HCT116 (cell line): ENCODE measurements at regions not wholly inside any gene's neighbourhood (a gene's known extent, or its start where the extent isn't known, plus 50 kb on each side); places are given as distances from the start of the nearest gene placed in this dataset.

Experiments
- ATAC-seq: fragments of 200-7000 bp; cut with Tn5 transposase; 2 replicates; pipeline ENCODE4 v1.9.1; 2020; ENCODE audit warnings: mild to moderate bottlenecking, moderate library complexity
- BruUV-seq: library from RNA; stranded (reverse); fragments of 400-500 nt; replicated peaks from 2 replicates; lab custom pipeline; 2021; lab: Mats Ljungman, UMichigan
- CTCF ChIA-PET: fragments of 300-600 bp; sonication (Branson Sonifier 250); formaldehyde crosslinking; loops from one replicate; lab custom pipeline; 2021; ENCODE audit warnings: antibody characterized with exemption; lab: Charles Lee
- POLR2A ChIA-PET: fragments of 300-600, 350-600 bp; sonication (Branson Sonifier 250); formaldehyde crosslinking; loops from one replicate; lab custom pipeline; 2021; ENCODE audit warnings: antibody characterized with exemption; lab: Charles Lee
- RAD21 ChIA-PET, 2 experiments: fragments of 300-600 bp; sonication (Branson Sonifier 250); formaldehyde crosslinking; loops; one replicate each; lab custom pipeline; 2023; ENCODE audit warnings: low total read pairs in 2 of 2; ENCODE audit not compliant: uncharacterized antibody in 2 of 2, unreplicated experiment in 2 of 2, low non-redundant PET in 1 of 2; lab: Charles Lee
- DNase-seq: peaks from one replicate; pipeline ENCODE4 v3.0.0-alpha.2; 2010; ENCODE audit warnings: low read depth, low spot score
- H2AFZ ChIP-seq: fragments of 200-600 bp; shearing (Covaris generic), sonication (generic); 2 replicates; pipeline ENCODE4 v1.6.1; 2017; ENCODE audit warnings: low read depth, mixed run types, mixed read lengths, antibody characterized with exemption, low read length; ENCODE audit not compliant: poor library complexity, severe bottlenecking
- H3K27ac ChIP-seq: 2 replicates; pipeline ENCODE4 v1.5.1; 2012; ENCODE audit warnings: low read depth, low read length
- H3K27me3 ChIP-seq: fragments of 200-600 bp; sonication (generic); 2 replicates; pipeline ENCODE4 v1.6.1; 2016; ENCODE audit warnings: mixed run types, low read length, mixed read lengths; ENCODE audit not compliant: insufficient read depth
- H3K36me3 ChIP-seq, 2 experiments: fragments of 200-500 bp in 1 of 2; fragments of 200-600 bp in 1 of 2; sonication (Bioruptor generic) in 1 of 2; sonication (generic) in 1 of 2; 2 replicates each; pipeline versions ENCODE4 v1.5.1 to v1.6.1; 2014 to 2016; ENCODE audit warnings: low read length in 2 of 2, inconsistent platforms in 1 of 2, mixed read lengths in 1 of 2, mixed run types in 1 of 2; ENCODE audit not compliant: insufficient read depth in 2 of 2, control insufficient read depth in 1 of 2
- H3K4me1 ChIP-seq, 2 experiments: fragments of 200-600 bp in 1 of 2; sonication (generic) in 1 of 2; 2 replicates each; pipeline versions ENCODE4 v1.5.1 to v1.6.1; 2012 to 2017; ENCODE audit warnings: low read length in 2 of 2, inconsistent platforms in 1 of 2, mild to moderate bottlenecking in 1 of 2, mixed read lengths in 1 of 2, mixed run types in 1 of 2, moderate library complexity in 1 of 2; ENCODE audit not compliant: insufficient read depth in 2 of 2, control insufficient read depth in 1 of 2
- H3K4me2 ChIP-seq: fragments of 200-600 bp; sonication (generic); 2 replicates; pipeline ENCODE4 v1.6.1; 2017; ENCODE audit warnings: mixed run types, low read length, mixed read lengths
- H3K4me3 ChIP-seq, 2 experiments: fragments of 200-600 bp in 1 of 2; sonication (generic) in 1 of 2; replicated peaks in 1 of 2; 2 replicates each; pipeline ENCODE4 v1.5.1; 2011 to 2016; ENCODE audit warnings: low read length in 2 of 2, control low read depth in 1 of 2, low read depth in 1 of 2, mild to moderate bottlenecking in 1 of 2, mixed read lengths in 1 of 2, mixed run types in 1 of 2
- H3K79me2 ChIP-seq: fragments of 200-600 bp; sonication (generic); 2 replicates; pipeline ENCODE4 v1.6.1; 2017; ENCODE audit warnings: mild to moderate bottlenecking, mixed run types, low read length, moderate library complexity, mixed read lengths; ENCODE audit not compliant: insufficient read depth
- H3K9ac ChIP-seq: fragments of 200-600 bp; sonication (generic); 2 replicates; pipeline ENCODE4 v1.6.1; 2016; ENCODE audit warnings: low read length, mixed read lengths
- H3K9me2 ChIP-seq: fragments of 200-600 bp; sonication (generic), shearing (Covaris generic); 2 replicates; pipeline ENCODE4 v1.6.1; 2017; ENCODE audit warnings: mixed run types, mild to moderate bottlenecking, moderate library complexity; ENCODE audit not compliant: insufficient read depth
- H3K9me3 ChIP-seq, 2 experiments: fragments of 200-500 bp in 1 of 2; fragments of 200-600 bp in 1 of 2; sonication (Bioruptor generic) in 1 of 2; sonication (generic) in 1 of 2; 2 replicates each; pipeline ENCODE4 v1.6.1; 2014 to 2017; ENCODE audit warnings: low read length in 2 of 2, mixed read lengths in 2 of 2, inconsistent platforms in 1 of 2, low read depth in 1 of 2, mild to moderate bottlenecking in 1 of 2, mixed run types in 1 of 2, moderate library complexity in 1 of 2; ENCODE audit not compliant: control insufficient read depth in 1 of 2, insufficient read depth in 1 of 2
- H4K20me1 ChIP-seq: fragments of 200-600 bp; sonication (generic), shearing (Covaris generic); 2 replicates; pipeline ENCODE4 v1.6.1; 2017; ENCODE audit warnings: mixed run types, mild to moderate bottlenecking, moderate library complexity; ENCODE audit not compliant: insufficient read depth
- CEBPB ChIP-seq: IDR thresholded peaks from 2 replicates; pipeline ENCODE4 v1.6.1; 2012; ENCODE audit warnings: low read depth
- ELF1 ChIP-seq: IDR thresholded peaks from 2 replicates; pipeline ENCODE4 v1.6.1; 2012; ENCODE audit warnings: low read depth, borderline replicate concordance
- EZH2 ChIP-seq: fragments of 200-600 bp; sonication (generic); IDR thresholded peaks from 2 replicates; pipeline ENCODE4 v1.6.1; 2017; ENCODE audit warnings: antibody characterized with exemption, mixed run types
- EZH2phosphoT487 ChIP-seq: fragments of 200-600 bp; IDR thresholded peaks from 2 replicates; pipeline ENCODE4 v1.6.1; 2018; ENCODE audit warnings: antibody characterized with exemption, borderline replicate concordance
- JUND ChIP-seq: IDR thresholded peaks from 2 replicates; pipeline ENCODE4 v1.6.1; 2012
- POLR2A ChIP-seq: IDR thresholded peaks from 2 replicates; pipeline ENCODE4 v1.7.0; 2011; ENCODE audit warnings: borderline replicate concordance; ENCODE audit not compliant: insufficient read depth, insufficient read length; ENCODE audit errors: extremely low read depth
- POLR2AphosphoS5 ChIP-seq: IDR thresholded peaks from 2 replicates; pipeline ENCODE4 v1.6.1; 2011; ENCODE audit warnings: mild to moderate bottlenecking, low read depth, low read length, moderate library complexity
- RAD21 ChIP-seq: IDR thresholded peaks from 2 replicates; pipeline ENCODE4 v1.6.1; 2012; ENCODE audit warnings: low read depth, mild to moderate bottlenecking
- SIN3A ChIP-seq: IDR thresholded peaks from 2 replicates; pipeline ENCODE4 v1.6.1; 2012; ENCODE audit warnings: low read depth
- SP1 ChIP-seq: IDR thresholded peaks from 2 replicates; pipeline ENCODE4 v1.6.1; 2012; ENCODE audit warnings: low read depth
- SRF ChIP-seq: IDR thresholded peaks from 2 replicates; pipeline ENCODE4 v1.6.1; 2012; ENCODE audit warnings: low read depth
- TCF7L2 ChIP-seq: IDR thresholded peaks from 2 replicates; pipeline ENCODE4 v1.7.0; 2011; ENCODE audit warnings: borderline replicate concordance, inconsistent platforms; ENCODE audit not compliant: insufficient read depth, insufficient read length; ENCODE audit errors: extremely low read depth
- ZFX ChIP-seq: fragments of 450-650 bp; IDR thresholded peaks from 2 replicates; pipeline ENCODE4 v1.6.1; 2017
- ZNF274 ChIP-seq: fragments of 200-500 bp; sonication (Bioruptor generic); IDR thresholded peaks from 2 replicates; pipeline ENCODE4 v1.6.1; 2014; ENCODE audit warnings: mild to moderate bottlenecking, low read depth, low read length, inconsistent platforms
- intact Hi-C: fragments of 100-400 bp; cut with micrococcal nuclease; formaldehyde crosslinking; loops from 2 replicates; pipeline ENCODE4 v1.10.0; 2022
- TF ChIP-seq, protein P1 (sequence below): IDR thresholded peaks from 2 replicates; pipeline ENCODE4 v1.6.1; 2012
- TF ChIP-seq, protein P2 (sequence below): IDR thresholded peaks from 2 replicates; pipeline ENCODE4 v1.6.1; 2011; ENCODE audit warnings: mild to moderate bottlenecking, low read length, moderate library complexity; ENCODE audit not compliant: insufficient replicate concordance; ENCODE audit errors: extremely low read depth
- TF ChIP-seq, protein P3 (sequence below): IDR thresholded peaks from 2 replicates; pipeline ENCODE4 v1.6.1; 2012
- TF ChIP-seq, protein P4 (sequence below): IDR thresholded peaks from 2 replicates; pipeline ENCODE4 v1.6.1; 2012; ENCODE audit warnings: low read depth
- TF ChIP-seq, protein P5 (sequence below), 3 experiments: fragments of 200-600 bp in 1 of 3; sonication (generic) in 1 of 3; IDR thresholded peaks in 2 of 3; conservative IDR thresholded peaks in 1 of 3; 2 replicates each; pipeline ENCODE4 v1.5.1; 2012 to 2017; ENCODE audit warnings: low read depth in 2 of 3, low read length in 2 of 3, antibody characterized with exemption in 1 of 3, borderline replicate concordance in 1 of 3, control low read depth in 1 of 3, mild to moderate bottlenecking in 1 of 3, mixed read lengths in 1 of 3, mixed run types in 1 of 3, moderate library complexity in 1 of 3; ENCODE audit not compliant: insufficient read depth in 1 of 3

DNA sequence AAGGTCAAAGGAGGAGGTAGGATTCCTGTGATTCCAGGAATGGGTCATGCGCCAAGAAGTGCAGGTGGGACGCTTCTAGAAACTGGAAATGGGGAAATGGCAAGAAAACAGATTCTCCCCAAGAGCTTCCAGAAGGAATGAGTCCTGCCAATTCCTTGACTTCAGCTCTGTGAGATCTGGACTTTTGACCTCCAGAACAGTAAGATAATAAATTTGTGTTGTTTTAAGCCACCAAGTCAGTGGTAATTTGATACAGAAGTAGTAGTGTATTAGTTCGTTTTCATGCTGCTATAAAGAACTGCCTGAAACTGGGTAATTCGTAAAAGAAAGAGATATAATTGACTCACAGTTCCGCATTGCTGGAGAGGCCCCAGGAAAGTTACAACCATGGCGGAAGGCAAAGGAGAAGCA lies 178.6 kb upstream of the GALNT17 start:
- no TSS peak for BruUV-seq
- Histone ChIP-seq H3K4me1 (no peaks in the 10 kb centered on the region), H3K27me3 (no peaks in the 10 kb centered on the region), H3K9me3 (peaks cover 3 to 8% of the 10 kb centered on the region in 2 experiments; a peak in 2 of 4 replicates), H3K4me3 (no peak overlapping the region), H4K20me1 (no peaks in the 10 kb centered on the region), H3K27ac (no peak overlapping the region), H2AFZ (no peak overlapping the region), H3K9me2 (no peaks in the 10 kb centered on the region), H3K4me2 (no peak overlapping the region), H3K36me3 (no peaks in the 10 kb centered on the region), H3K79me2 (no peaks in the 10 kb centered on the region), H3K9ac (no peak overlapping the region)
- no peak for DNase-seq
- RAD21 ChIA-PET, result no interaction called here
- CTCF ChIA-PET, result no interaction called here
- no peak for ATAC-seq
- TF ChIP-seq JUND, result no peak
- TF ChIP-seq EZH2phosphoT487, result no peak
- TF ChIP-seq EZH2, result no peak
- no peak for TF ChIP-seq SIN3A
- TF ChIP-seq TCF7L2, result no peak
- no peak for TF ChIP-seq SRF
- no peak for TF ChIP-seq ZNF274
- TF ChIP-seq, protein P1, sequence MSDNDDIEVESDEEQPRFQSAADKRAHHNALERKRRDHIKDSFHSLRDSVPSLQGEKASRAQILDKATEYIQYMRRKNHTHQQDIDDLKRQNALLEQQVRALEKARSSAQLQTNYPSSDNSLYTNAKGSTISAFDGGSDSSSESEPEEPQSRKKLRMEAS, result no peak
- TF ChIP-seq, protein P2, sequence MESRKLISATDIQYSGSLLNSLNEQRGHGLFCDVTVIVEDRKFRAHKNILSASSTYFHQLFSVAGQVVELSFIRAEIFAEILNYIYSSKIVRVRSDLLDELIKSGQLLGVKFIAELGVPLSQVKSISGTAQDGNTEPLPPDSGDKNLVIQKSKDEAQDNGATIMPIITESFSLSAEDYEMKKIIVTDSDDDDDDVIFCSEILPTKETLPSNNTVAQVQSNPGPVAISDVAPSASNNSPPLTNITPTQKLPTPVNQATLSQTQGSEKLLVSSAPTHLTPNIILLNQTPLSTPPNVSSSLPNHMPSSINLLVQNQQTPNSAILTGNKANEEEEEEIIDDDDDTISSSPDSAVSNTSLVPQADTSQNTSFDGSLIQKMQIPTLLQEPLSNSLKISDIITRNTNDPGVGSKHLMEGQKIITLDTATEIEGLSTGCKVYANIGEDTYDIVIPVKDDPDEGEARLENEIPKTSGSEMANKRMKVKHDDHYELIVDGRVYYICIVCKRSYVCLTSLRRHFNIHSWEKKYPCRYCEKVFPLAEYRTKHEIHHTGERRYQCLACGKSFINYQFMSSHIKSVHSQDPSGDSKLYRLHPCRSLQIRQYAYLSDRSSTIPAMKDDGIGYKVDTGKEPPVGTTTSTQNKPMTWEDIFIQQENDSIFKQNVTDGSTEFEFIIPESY, result no peak
- TF ChIP-seq POLR2A, result no peak
- TF ChIP-seq, protein P3, sequence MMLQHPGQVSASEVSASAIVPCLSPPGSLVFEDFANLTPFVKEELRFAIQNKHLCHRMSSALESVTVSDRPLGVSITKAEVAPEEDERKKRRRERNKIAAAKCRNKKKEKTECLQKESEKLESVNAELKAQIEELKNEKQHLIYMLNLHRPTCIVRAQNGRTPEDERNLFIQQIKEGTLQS, result no peak
- no peak for TF ChIP-seq CEBPB
- TF ChIP-seq ZFX, result no peak
- TF ChIP-seq, protein P4, sequence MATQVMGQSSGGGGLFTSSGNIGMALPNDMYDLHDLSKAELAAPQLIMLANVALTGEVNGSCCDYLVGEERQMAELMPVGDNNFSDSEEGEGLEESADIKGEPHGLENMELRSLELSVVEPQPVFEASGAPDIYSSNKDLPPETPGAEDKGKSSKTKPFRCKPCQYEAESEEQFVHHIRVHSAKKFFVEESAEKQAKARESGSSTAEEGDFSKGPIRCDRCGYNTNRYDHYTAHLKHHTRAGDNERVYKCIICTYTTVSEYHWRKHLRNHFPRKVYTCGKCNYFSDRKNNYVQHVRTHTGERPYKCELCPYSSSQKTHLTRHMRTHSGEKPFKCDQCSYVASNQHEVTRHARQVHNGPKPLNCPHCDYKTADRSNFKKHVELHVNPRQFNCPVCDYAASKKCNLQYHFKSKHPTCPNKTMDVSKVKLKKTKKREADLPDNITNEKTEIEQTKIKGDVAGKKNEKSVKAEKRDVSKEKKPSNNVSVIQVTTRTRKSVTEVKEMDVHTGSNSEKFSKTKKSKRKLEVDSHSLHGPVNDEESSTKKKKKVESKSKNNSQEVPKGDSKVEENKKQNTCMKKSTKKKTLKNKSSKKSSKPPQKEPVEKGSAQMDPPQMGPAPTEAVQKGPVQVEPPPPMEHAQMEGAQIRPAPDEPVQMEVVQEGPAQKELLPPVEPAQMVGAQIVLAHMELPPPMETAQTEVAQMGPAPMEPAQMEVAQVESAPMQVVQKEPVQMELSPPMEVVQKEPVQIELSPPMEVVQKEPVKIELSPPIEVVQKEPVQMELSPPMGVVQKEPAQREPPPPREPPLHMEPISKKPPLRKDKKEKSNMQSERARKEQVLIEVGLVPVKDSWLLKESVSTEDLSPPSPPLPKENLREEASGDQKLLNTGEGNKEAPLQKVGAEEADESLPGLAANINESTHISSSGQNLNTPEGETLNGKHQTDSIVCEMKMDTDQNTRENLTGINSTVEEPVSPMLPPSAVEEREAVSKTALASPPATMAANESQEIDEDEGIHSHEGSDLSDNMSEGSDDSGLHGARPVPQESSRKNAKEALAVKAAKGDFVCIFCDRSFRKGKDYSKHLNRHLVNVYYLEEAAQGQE, result no peak
- no peak for TF ChIP-seq SP1
- no peak for TF ChIP-seq RAD21
- TF ChIP-seq ELF1, result no peak
- no peak for TF ChIP-seq POLR2AphosphoS5
- TF ChIP-seq, protein P5, sequence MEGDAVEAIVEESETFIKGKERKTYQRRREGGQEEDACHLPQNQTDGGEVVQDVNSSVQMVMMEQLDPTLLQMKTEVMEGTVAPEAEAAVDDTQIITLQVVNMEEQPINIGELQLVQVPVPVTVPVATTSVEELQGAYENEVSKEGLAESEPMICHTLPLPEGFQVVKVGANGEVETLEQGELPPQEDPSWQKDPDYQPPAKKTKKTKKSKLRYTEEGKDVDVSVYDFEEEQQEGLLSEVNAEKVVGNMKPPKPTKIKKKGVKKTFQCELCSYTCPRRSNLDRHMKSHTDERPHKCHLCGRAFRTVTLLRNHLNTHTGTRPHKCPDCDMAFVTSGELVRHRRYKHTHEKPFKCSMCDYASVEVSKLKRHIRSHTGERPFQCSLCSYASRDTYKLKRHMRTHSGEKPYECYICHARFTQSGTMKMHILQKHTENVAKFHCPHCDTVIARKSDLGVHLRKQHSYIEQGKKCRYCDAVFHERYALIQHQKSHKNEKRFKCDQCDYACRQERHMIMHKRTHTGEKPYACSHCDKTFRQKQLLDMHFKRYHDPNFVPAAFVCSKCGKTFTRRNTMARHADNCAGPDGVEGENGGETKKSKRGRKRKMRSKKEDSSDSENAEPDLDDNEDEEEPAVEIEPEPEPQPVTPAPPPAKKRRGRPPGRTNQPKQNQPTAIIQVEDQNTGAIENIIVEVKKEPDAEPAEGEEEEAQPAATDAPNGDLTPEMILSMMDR (IDR thresholded peaks at IDR 0.05 in 2 of 3, conservative IDR thresholded peaks at IDR 0.05 in 1 of 3; ENCODE audit: borderline replicate concordance in 1 of 3, insufficient read depth in 1 of 3, low read depth in 2 of 3, low read length in 2 of 3), result no peak
- intact Hi-C loops, result no loop called here
- POLR2A ChIA-PET, result no interaction called here
